ENCODE measurements at regions not wholly inside any gene's neighbourhood (a gene's known extent, or its start where the extent isn't known, plus 50 kb on each side); places are given as distances from the start of the nearest gene placed in this dataset.

GRCh38 chr5:125510651-125511050 lies 764.2 kb upstream of the ZNF608 start:
- TF ChIP-seq, protein P1, sequence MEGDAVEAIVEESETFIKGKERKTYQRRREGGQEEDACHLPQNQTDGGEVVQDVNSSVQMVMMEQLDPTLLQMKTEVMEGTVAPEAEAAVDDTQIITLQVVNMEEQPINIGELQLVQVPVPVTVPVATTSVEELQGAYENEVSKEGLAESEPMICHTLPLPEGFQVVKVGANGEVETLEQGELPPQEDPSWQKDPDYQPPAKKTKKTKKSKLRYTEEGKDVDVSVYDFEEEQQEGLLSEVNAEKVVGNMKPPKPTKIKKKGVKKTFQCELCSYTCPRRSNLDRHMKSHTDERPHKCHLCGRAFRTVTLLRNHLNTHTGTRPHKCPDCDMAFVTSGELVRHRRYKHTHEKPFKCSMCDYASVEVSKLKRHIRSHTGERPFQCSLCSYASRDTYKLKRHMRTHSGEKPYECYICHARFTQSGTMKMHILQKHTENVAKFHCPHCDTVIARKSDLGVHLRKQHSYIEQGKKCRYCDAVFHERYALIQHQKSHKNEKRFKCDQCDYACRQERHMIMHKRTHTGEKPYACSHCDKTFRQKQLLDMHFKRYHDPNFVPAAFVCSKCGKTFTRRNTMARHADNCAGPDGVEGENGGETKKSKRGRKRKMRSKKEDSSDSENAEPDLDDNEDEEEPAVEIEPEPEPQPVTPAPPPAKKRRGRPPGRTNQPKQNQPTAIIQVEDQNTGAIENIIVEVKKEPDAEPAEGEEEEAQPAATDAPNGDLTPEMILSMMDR (conservative IDR thresholded peaks at IDR 0.05; ENCODE audit: low read length): no peak
- H3K4me3 ChIP-seq (ENCODE audit: low read length): no peak overlapping the region
- DNase-seq (ENCODE audit: low read depth): no peak

GRCh38 chr5:125517973-125518550 lies 771.6 kb upstream of the ZNF608 start:
- no peak overlapping the region for H3K4me3 ChIP-seq (ENCODE audit: low read length)
- DNase-seq (ENCODE audit: low read depth): no peak
- TF ChIP-seq, protein P1 (conservative IDR thresholded peaks at IDR 0.05; ENCODE audit: low read length): no peak

DNA sequence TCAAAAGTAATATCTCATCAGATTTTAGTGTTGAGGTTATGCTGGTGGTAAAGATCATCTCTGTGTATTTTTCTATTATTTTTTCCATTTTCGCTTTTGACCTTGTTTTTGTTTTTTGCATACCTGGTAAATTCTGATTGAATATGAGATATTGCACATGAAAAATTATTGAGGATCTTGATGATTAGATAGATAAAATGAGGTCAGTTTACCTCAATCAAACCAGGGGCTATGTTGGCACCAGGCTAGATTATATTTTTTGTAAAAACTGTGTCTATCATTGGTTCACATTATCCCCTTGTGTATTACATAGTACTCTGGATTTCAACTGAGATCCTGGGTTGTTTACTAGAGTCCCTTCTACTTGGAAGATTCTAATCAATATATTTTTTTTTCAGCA lies 774.9 kb upstream of the ZNF608 start:
- H3K4me3 ChIP-seq (ENCODE audit: low read length): no peak overlapping the region
- no peak for DNase-seq (ENCODE audit: low read depth)
- TF ChIP-seq, protein P1 (conservative IDR thresholded peaks at IDR 0.05; ENCODE audit: low read length): no peak

DNA sequence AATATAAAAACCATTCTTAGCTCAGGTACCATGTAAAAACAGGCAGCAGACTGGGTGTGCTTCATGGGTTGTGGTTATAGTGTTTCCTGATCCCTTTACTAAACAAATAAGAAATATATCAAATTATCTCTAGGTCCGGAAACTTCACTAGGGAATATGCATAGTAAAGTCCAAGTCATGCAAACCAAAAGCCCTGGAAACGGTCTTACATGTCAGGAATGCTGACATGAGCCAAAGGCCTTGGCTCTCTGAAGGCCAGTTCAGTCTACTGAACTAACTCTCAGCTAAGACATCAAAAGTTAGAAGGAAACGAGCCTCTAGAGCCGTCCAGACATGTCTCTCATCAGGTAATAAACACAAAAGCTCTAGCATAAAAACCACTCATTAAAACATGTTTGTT lies 778.9 kb upstream of the ZNF608 start:
- no peak for DNase-seq (ENCODE audit: low read depth)
- no peak overlapping the region for H3K4me3 ChIP-seq (ENCODE audit: low read length)
- TF ChIP-seq, protein P1 (conservative IDR thresholded peaks at IDR 0.05; ENCODE audit: low read length): no peak

DNA sequence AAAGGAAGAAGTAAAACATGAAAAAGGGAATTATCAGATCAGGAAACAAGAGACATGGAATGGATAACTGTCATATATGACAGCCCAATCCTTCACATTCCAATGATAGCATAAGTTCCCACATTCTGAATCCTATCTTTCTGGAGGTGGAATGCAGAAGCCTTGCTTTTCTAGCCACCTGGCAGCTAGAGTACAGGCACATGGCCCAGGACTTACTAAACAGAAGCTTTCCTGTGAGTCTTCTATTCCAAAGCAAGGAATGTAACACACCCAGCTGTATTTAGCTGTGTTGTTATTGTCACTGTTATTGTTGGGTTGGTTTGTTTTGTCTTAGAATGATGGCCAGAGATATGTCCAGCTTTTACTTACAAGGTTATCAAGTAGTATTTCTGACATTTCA lies 780.5 kb upstream of the ZNF608 start:
- no peak overlapping the region for H3K4me3 ChIP-seq (ENCODE audit: low read length)
- DNase-seq (ENCODE audit: low read depth): no peak
- TF ChIP-seq, protein P1 (conservative IDR thresholded peaks at IDR 0.05; ENCODE audit: low read length): no peak

GRCh38 chr5:125528881-125529280 lies 782.4 kb upstream of the ZNF608 start:
- TF ChIP-seq, protein P1 (conservative IDR thresholded peaks at IDR 0.05; ENCODE audit: low read length): no peak
- DNase-seq (ENCODE audit: low read depth): no peak
- no peak overlapping the region for H3K4me3 ChIP-seq (ENCODE audit: low read length)

DNA sequence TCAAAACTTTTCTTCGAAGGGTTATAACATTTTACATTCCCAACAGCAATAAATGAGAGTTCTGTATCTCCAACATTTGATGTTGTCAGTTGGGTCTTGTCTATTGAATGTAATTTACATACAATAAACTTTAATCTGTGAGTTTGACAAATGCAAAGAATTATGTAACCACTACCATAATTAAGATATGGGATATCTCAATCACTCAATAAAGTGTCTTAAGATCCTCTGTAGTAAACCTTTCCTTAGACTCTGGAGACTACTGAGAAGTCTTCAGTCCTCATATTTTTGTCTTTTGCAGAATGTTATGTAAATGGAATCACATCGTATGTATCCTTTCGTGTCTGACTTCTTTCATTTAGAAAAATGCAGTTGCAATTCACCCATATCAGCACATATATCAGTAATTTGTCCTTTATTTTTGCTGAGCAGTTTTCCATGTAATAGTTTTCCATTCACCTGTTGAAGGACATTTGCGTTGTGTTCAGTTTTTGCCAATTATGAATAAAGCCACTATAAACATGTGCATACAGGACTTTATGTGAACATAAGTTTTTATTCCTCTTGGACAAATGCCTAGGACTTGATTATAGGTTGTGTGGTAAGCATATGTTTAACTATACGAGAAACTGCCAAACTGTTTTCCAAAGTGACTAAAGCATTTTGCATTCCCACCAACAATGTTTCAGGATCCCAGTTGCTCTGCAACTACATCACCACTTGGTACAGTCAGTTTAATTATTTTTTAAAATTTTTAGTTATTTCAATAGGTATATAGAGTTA lies 784.6 kb upstream of the ZNF608 start:
- no peak for DNase-seq (ENCODE audit: low read depth)
- H3K4me3 ChIP-seq (ENCODE audit: low read length): no peak overlapping the region
- TF ChIP-seq, protein P1 (conservative IDR thresholded peaks at IDR 0.05; ENCODE audit: low read length): no peak
